Activated CD8-positive, alpha-beta T cell treated with anti-CD3 and anti-CD28 coated beads for 36 hours (primary cell): ENCODE measurements at regions not wholly inside any gene's neighbourhood (a gene's known extent, or its start where the extent isn't known, plus 50 kb on each side); places are given as distances from the start of the nearest gene placed in this dataset.

Source experiments
- ATAC-seq: fragments of 200-7000 bp; cut with Tn5 transposase; one replicate; pipeline ENCODE4 v1.10.0; 2021; ENCODE audit warnings: mild to moderate bottlenecking, moderate library complexity
- CTCF ChIA-PET: fragments of 350-600 bp; sonication (Branson Sonifier 250); formaldehyde crosslinking; loops from one replicate; lab custom pipeline; 2021; ENCODE audit warnings: antibody characterized with exemption; lab: Charles Lee
- POLR2A ChIA-PET: fragments of 350-600 bp; sonication (Branson Sonifier 250); formaldehyde crosslinking; loops from one replicate; lab custom pipeline; 2021; ENCODE audit warnings: antibody characterized with exemption; lab: Charles Lee
- DNase-seq: peaks from one replicate; pipeline ENCODE4 v3.0.0-alpha.2; 2020
- H3K27ac Mint-ChIP-seq: one replicate; pipeline ENCODE4 v1.8.0; 2021; ENCODE audit warnings: mild to moderate bottlenecking, mixed read lengths
- H3K27me3 Mint-ChIP-seq: one replicate; pipeline ENCODE4 v1.8.0; 2021; ENCODE audit warnings: mixed read lengths
- H3K36me3 Mint-ChIP-seq: one replicate; pipeline ENCODE4 v1.8.0; 2021; ENCODE audit warnings: low read depth, mixed read lengths
- H3K4me1 Mint-ChIP-seq: one replicate; pipeline ENCODE4 v1.8.0; 2021; ENCODE audit warnings: low read depth, mixed read lengths
- H3K4me3 Mint-ChIP-seq: one replicate; pipeline ENCODE4 v1.8.0; 2021; ENCODE audit warnings: mild to moderate bottlenecking, moderate library complexity, mixed read lengths
- H3K9me3 Mint-ChIP-seq: one replicate; pipeline ENCODE4 v1.8.0; 2021; ENCODE audit warnings: mixed read lengths
- intact Hi-C: fragments of 100-400 bp; cut with micrococcal nuclease; formaldehyde crosslinking; loops from one replicate; pipeline ENCODE4 v1.10.0; 2022
- TF ChIP-seq, protein P1 (sequence below): fragments of 200-600 bp; IDR thresholded peaks from one replicate; pipeline ENCODE4 v1.8.0; 2022; ENCODE audit warnings: antibody characterized with exemption, mild to moderate bottlenecking

DNA sequence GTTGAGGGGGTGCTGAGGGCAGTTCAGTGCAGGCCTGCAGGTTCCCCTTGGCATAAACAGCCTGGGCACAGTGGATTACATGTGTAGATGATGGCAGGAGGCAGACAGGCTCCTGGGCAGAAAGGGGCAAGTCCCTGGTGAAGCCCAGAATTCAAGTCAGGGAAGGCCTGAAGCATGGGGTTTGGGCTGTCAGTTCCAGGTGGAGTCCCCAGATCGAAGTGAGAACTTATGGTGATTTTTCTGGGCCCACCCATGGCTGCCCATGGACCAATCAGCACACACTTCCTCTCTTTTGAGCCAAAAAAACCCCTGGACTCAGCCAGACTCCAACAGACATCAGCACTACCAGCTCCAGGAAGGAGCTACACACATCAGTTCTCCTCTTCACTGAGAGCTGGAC, 529.1 kb downstream of the PPARGC1A start:
- Mint-ChIP-seq H3K4me1 (no peaks in the 10 kb centered on the region), H3K9me3 (no peaks in the 10 kb centered on the region), H3K27me3 (no peaks in the 10 kb centered on the region), H3K4me3 (no peak overlapping the region), H3K27ac (no peak overlapping the region), H3K36me3 (no peaks in the 10 kb centered on the region)
- ChIA-PET POLR2A (no interaction called here), CTCF (no interaction called here)
- TF ChIP-seq, protein P1, sequence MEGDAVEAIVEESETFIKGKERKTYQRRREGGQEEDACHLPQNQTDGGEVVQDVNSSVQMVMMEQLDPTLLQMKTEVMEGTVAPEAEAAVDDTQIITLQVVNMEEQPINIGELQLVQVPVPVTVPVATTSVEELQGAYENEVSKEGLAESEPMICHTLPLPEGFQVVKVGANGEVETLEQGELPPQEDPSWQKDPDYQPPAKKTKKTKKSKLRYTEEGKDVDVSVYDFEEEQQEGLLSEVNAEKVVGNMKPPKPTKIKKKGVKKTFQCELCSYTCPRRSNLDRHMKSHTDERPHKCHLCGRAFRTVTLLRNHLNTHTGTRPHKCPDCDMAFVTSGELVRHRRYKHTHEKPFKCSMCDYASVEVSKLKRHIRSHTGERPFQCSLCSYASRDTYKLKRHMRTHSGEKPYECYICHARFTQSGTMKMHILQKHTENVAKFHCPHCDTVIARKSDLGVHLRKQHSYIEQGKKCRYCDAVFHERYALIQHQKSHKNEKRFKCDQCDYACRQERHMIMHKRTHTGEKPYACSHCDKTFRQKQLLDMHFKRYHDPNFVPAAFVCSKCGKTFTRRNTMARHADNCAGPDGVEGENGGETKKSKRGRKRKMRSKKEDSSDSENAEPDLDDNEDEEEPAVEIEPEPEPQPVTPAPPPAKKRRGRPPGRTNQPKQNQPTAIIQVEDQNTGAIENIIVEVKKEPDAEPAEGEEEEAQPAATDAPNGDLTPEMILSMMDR: no peak
- peak; percentile 24 for ATAC-seq
- DNase-seq: no peak
- intact Hi-C loops: no loop called here

- CTCF ChIA-PET: no interaction called here
- no peaks in the 10 kb centered on the region for H3K27me3 Mint-ChIP-seq
- H3K4me1 Mint-ChIP-seq: no peaks in the 10 kb centered on the region
- no peaks in the 10 kb centered on the region for H3K36me3 Mint-ChIP-seq
- DNase-seq (no peak), ATAC-seq (no peak)
- POLR2A ChIA-PET: no interaction called here
- no peaks in the 10 kb centered on the region for H3K9me3 Mint-ChIP-seq
- H3K4me3 Mint-ChIP-seq: no peak overlapping the region
- TF ChIP-seq, protein P1: no peak
- H3K27ac Mint-ChIP-seq: no peak overlapping the region
- intact Hi-C loops: no loop called here
These were observed 534.6 kb downstream of the PPARGC1A start for GRCh38 chr4:23355258-23355657.

- H3K27me3 Mint-ChIP-seq: no peaks in the 10 kb centered on the region
- TF ChIP-seq, protein P1: no peak
- no peaks in the 10 kb centered on the region for H3K9me3 Mint-ChIP-seq
- ChIA-PET POLR2A (no interaction called here), CTCF (no interaction called here)
- H3K4me1 Mint-ChIP-seq: no peaks in the 10 kb centered on the region
- ATAC-seq (no peak), DNase-seq (no peak)
- intact Hi-C loops: no loop called here
- H3K27ac Mint-ChIP-seq: no peak overlapping the region
- no peaks in the 10 kb centered on the region for H3K36me3 Mint-ChIP-seq
- H3K4me3 Mint-ChIP-seq: no peak overlapping the region
These were observed 536.6 kb downstream of the PPARGC1A start for GRCh38 chr4:23353200-23353599.

DNA sequence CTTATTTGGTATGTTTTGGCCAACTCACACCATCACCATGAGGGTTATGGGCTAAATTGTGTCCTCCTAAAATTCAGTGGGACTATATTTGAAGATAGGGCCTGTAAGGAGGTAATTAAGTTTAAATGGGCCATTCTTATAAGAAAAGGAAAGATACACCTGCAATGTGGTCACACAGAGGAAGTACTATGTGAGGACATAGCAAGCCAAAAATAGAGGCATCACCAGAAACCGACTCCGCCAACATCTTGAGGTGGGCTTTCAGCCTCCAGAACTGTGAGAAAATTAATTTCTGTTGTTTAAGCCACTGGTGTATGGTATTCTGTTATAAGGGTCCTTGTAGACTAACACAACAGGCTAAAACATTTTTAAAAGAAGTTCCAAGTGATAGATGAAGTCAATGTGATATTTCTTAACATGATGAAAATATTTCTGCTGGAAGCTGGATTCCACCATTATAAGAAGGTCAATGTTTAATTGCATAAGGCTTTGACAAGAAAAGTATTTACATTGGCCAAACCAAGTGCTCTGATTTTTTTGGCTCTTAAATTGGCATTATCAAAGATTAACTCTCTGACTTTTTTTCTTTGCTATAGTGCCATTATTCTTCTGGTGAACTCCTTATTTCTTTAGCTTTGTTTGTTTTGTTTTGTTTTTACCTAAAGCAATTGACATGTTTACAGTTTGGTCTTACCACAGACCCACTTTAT, 540.9 kb downstream of the PPARGC1A start:
- no peak overlapping the region for H3K27ac Mint-ChIP-seq
- ChIA-PET POLR2A (no interaction called here), CTCF (no interaction called here)
- DNase-seq (no peak), ATAC-seq (no peak)
- no peaks in the 10 kb centered on the region for H3K9me3 Mint-ChIP-seq
- no peaks in the 10 kb centered on the region for H3K27me3 Mint-ChIP-seq
- no peak overlapping the region for H3K4me3 Mint-ChIP-seq
- no peaks in the 10 kb centered on the region for H3K4me1 Mint-ChIP-seq
- no peaks in the 10 kb centered on the region for H3K36me3 Mint-ChIP-seq
- TF ChIP-seq, protein P1: no peak
- intact Hi-C loops: no loop called here

- Mint-ChIP-seq H3K36me3 (no peaks in the 10 kb centered on the region), H3K4me3 (no peak overlapping the region), H3K27ac (no peak overlapping the region), H3K4me1 (peaks cover 33% of the 10 kb centered on the region), H3K9me3 (peaks cover 2% of the 10 kb centered on the region), H3K27me3 (no peaks in the 10 kb centered on the region)
- no peak for ATAC-seq
- CTCF ChIA-PET: no interaction called here
- POLR2A ChIA-PET: no interaction called here
- TF ChIP-seq, protein P1: no peak
- intact Hi-C loops: no loop called here
- DNase-seq: no peak
These were observed 552.6 kb downstream of the PPARGC1A start for GRCh38 chr4:23337292-23337691.
